ENCODE measurements at regions not wholly inside any gene's neighbourhood (a gene's known extent, or its start where the extent isn't known, plus 50 kb on each side); places are given as distances from the start of the nearest gene placed in this dataset.

DNA sequence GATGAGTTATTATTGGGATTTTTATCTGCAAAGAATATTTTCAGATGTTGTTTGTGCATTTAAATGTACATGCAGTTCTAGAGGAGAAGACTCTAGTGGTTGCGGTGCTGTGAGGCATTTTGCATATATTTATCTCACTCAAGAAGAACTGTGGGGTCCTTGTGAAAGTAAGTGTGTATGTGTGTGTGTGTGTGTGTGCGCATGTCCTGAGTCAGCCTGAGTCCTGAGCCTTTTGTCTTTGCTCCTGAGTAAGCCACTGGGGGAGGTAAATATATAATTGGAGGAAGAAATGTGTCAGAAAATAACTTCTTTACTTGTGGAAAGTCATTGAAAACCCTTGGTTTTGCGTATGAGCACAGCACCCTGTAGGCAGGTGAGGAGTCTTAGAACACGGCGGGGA is 55.6 kb upstream of the CD34 start:
- Histone ChIP-seq H3K36me3 (no peaks in the 10 kb centered on the region), H3K9me3 (no peaks in the 10 kb centered on the region), H3K4me3 (no peak overlapping the region), H3K4me1 (ENCODE audit: control insufficient read depth in 1 of 2, low read depth in 2 of 2) (peaks cover 13 to 25% of the 10 kb centered on the region in 2 donors), H3K27ac (no peak overlapping the region), H3K27me3 (replicated peaks; ENCODE audit: insufficient read depth) (no peaks in the 10 kb centered on the region)
- DNase-seq (ENCODE audit: low spot score) (no peak), ATAC-seq (ENCODE audit: insufficient number of reproducible peaks, low FRiP score, low read depth) (no peak)
- TF ChIP-seq, protein P1, sequence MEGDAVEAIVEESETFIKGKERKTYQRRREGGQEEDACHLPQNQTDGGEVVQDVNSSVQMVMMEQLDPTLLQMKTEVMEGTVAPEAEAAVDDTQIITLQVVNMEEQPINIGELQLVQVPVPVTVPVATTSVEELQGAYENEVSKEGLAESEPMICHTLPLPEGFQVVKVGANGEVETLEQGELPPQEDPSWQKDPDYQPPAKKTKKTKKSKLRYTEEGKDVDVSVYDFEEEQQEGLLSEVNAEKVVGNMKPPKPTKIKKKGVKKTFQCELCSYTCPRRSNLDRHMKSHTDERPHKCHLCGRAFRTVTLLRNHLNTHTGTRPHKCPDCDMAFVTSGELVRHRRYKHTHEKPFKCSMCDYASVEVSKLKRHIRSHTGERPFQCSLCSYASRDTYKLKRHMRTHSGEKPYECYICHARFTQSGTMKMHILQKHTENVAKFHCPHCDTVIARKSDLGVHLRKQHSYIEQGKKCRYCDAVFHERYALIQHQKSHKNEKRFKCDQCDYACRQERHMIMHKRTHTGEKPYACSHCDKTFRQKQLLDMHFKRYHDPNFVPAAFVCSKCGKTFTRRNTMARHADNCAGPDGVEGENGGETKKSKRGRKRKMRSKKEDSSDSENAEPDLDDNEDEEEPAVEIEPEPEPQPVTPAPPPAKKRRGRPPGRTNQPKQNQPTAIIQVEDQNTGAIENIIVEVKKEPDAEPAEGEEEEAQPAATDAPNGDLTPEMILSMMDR (IDR thresholded peaks at IDR 0.05), result no peak

- DNase-seq (ENCODE audit: low spot score) (no peak), ATAC-seq (ENCODE audit: insufficient number of reproducible peaks, low FRiP score, low read depth) (no peak)
- no peaks in the 10 kb centered on the region for H3K36me3 ChIP-seq
- no peak overlapping the region for H3K27ac ChIP-seq
- H3K9me3 ChIP-seq, result no peaks in the 10 kb centered on the region
- no peak overlapping the region for H3K4me3 ChIP-seq
- H3K4me1 ChIP-seq (ENCODE audit: control insufficient read depth in 1 of 2, low read depth in 2 of 2), result peaks cover 13 to 32% of the 10 kb centered on the region in 2 donors
- H3K27me3 ChIP-seq (replicated peaks; ENCODE audit: insufficient read depth), result no peaks in the 10 kb centered on the region
- TF ChIP-seq, protein P1 (IDR thresholded peaks at IDR 0.05), result no peak
These were observed 54.8 kb upstream of the CD34 start for GRCh38 chr1:207965392-207966387.

- no peak for DNase-seq (ENCODE audit: low spot score)
These were observed 53.5 kb upstream of the CD34 start for GRCh38 chr1:207964195-207964966.

DNA sequence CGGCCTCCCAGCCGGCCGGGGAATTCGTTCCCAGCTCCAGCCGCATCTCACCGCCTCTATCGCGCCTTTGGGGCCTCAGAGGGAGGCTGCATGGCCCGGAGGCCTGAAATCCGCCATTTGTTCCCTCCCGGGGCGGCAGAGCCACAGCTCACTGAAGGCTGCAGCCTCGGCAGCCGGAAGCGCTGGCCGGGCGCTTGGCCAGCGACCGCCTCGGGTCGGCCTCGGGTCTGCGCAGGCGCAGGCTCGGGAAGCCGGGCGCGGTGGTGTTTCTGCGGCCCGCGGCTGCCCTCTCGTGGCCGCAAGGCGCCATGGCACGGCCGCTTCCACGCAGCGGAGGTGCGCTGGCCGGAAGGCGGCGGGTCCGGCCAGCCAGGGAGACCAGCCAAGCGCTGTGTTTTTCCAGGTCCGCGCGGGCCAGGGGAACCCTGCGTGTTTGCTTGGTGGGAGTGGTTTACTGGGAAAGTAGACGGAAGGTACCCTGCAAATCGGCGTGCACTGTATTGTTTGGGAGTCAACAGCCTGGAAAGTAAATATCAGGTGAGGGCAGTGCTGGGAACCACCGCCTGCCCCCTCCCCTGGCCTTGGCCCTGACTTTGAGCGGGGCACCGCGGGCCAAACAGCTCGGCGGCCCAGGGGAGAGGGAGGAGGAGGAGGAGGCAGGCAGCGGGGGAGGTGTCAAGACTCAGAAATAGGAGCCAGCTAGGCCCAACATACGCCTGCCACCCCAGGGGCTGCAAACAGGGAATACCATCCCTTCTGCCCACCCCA is 52.7 kb upstream of the CD34 start:
- TF ChIP-seq, protein P1 (IDR thresholded peaks at IDR 0.05), result peak; percentile 100
- ATAC-seq (ENCODE audit: insufficient number of reproducible peaks, low FRiP score, low read depth) (peak; percentile 67), DNase-seq (ENCODE audit: low spot score) (peak; percentile 52)
- H3K9me3 ChIP-seq, result no peaks in the 10 kb centered on the region
- no peaks in the 10 kb centered on the region for H3K27me3 ChIP-seq (replicated peaks; ENCODE audit: insufficient read depth)
- no peaks in the 10 kb centered on the region for H3K36me3 ChIP-seq
- peaks cover 21 to 46% of the 10 kb centered on the region in 2 donors for H3K4me1 ChIP-seq (ENCODE audit: control insufficient read depth in 1 of 2, low read depth in 2 of 2)
- H3K27ac ChIP-seq, result peak overlapping the region; percentile 87 to 92
- H3K4me3 ChIP-seq, result peak overlapping the region; percentile 69

More at GRCh38 chr1:207964195-207964966, 53.5 kb upstream of the CD34 start:
- Histone ChIP-seq H3K9me3 (no peaks in the 10 kb centered on the region), H3K4me1 (ENCODE audit: control insufficient read depth in 1 of 2, low read depth in 2 of 2) (peaks cover 19 to 42% of the 10 kb centered on the region in 2 donors), H3K27me3 (replicated peaks; ENCODE audit: insufficient read depth) (no peaks in the 10 kb centered on the region), H3K4me3 (peak overlapping the region; percentile 69), H3K36me3 (no peaks in the 10 kb centered on the region), H3K27ac (peak overlapping the region; percentile 69 to 87)
- TF ChIP-seq, protein P1 (IDR thresholded peaks at IDR 0.05), result no peak
- ATAC-seq (ENCODE audit: insufficient number of reproducible peaks, low FRiP score, low read depth), result no peak

All from thoracic aorta (tissue), 2 donors.